Kidney (tissue), 13 donors: ENCODE measurements at regions not wholly inside any gene's neighbourhood (a gene's known extent, or its start where the extent isn't known, plus 50 kb on each side); places are given as distances from the start of the nearest gene placed in this dataset.

Experiments
- DNase-seq, 5 donors: peaks; one replicate each; pipeline ENCODE4 v3.0.0-alpha.2; 2013 to 2020
- FAIRE-seq: peaks from 2 replicates; lab custom pipeline; 2012; peaks lifted over from hg19 to GRCh38; lab: Jason Lieb, UNC
- H3K27ac ChIP-seq, 2 donors: one replicate each; pipeline ENCODE4 v1.7.0; 2013; ENCODE audit warnings: low read depth in 2 of 2, low read length in 2 of 2, inconsistent platforms in 1 of 2
- H3K27me3 ChIP-seq: one replicate; pipeline ENCODE4 v1.7.1; 2013; ENCODE audit warnings: low read length, inconsistent platforms; ENCODE audit not compliant: control insufficient read depth, insufficient read depth
- H3K36me3 ChIP-seq, 3 donors: one replicate each; pipeline versions ENCODE4 v1.7.0 to v1.7.1; 2013; ENCODE audit warnings: low read length in 3 of 3, control low read depth in 1 of 3, inconsistent platforms in 1 of 3; ENCODE audit not compliant: insufficient read depth in 3 of 3, control insufficient read depth in 2 of 3
- H3K4me1 ChIP-seq, 3 donors: one replicate each; pipeline versions ENCODE4 v1.7.0 to v1.7.1; 2013; ENCODE audit warnings: low read length in 3 of 3, inconsistent platforms in 1 of 3, low read depth in 1 of 3; ENCODE audit not compliant: control insufficient read depth in 2 of 3, insufficient read depth in 2 of 3
- H3K4me3 ChIP-seq, 3 donors: one replicate each; pipeline versions ENCODE4 v1.7.0 to v1.8.1; 2013; ENCODE audit warnings: low read length in 3 of 3, control low read depth in 1 of 3, inconsistent platforms in 1 of 3
- H3K9ac ChIP-seq, 3 donors: one replicate each; pipeline versions ENCODE4 v1.7.0 to v1.7.1; 2013; ENCODE audit warnings: low read length in 3 of 3, control low read depth in 1 of 3, inconsistent platforms in 1 of 3
- H3K9me3 ChIP-seq, 3 donors: one replicate each; pipeline versions ENCODE4 v1.7.0 to v1.7.1; 2013; ENCODE audit warnings: low read length in 3 of 3, control low read depth in 1 of 3, inconsistent platforms in 1 of 3; ENCODE audit not compliant: control insufficient read depth in 2 of 3, insufficient read depth in 1 of 3
- intact Hi-C: fragments of 100-400 bp; cut with DNase I; formaldehyde crosslinking; loops from one replicate; pipeline ENCODE4 v1.11.1; 2022
- TF ChIP-seq, protein P1 (sequence below): IDR thresholded peaks from 3 replicates; pipeline ENCODE4 v1.5.1; 2012; ENCODE audit warnings: mild to moderate bottlenecking, moderate library complexity, borderline replicate concordance; ENCODE audit not compliant: insufficient read depth; ENCODE audit errors: extremely low read depth
- donor health status: control.
- donor health status: control.
- donor health status: control.
- donor health status: control.
- donor health status: control.
- donor health status: DM: yes; HTN: yes; CAD: no.
- donor health status: Normal renal cell carcinoma (clear cell type).

- no peak overlapping the region for H3K9ac ChIP-seq
- FAIRE-seq, result no peak
- no peaks in the 10 kb centered on the region for H3K36me3 ChIP-seq
- H3K4me3 ChIP-seq, result no peak overlapping the region
- TF ChIP-seq, protein P1, sequence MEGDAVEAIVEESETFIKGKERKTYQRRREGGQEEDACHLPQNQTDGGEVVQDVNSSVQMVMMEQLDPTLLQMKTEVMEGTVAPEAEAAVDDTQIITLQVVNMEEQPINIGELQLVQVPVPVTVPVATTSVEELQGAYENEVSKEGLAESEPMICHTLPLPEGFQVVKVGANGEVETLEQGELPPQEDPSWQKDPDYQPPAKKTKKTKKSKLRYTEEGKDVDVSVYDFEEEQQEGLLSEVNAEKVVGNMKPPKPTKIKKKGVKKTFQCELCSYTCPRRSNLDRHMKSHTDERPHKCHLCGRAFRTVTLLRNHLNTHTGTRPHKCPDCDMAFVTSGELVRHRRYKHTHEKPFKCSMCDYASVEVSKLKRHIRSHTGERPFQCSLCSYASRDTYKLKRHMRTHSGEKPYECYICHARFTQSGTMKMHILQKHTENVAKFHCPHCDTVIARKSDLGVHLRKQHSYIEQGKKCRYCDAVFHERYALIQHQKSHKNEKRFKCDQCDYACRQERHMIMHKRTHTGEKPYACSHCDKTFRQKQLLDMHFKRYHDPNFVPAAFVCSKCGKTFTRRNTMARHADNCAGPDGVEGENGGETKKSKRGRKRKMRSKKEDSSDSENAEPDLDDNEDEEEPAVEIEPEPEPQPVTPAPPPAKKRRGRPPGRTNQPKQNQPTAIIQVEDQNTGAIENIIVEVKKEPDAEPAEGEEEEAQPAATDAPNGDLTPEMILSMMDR, result no peak
- peaks cover 4 to 31% (median 21%) of the 10 kb centered on the region in 3 donors for H3K4me1 ChIP-seq
- H3K27ac ChIP-seq, result peak overlapping the region; percentile 63 to 88
- H3K27me3 ChIP-seq, result no peaks in the 10 kb centered on the region
- no peaks in the 10 kb centered on the region for H3K9me3 ChIP-seq
- intact Hi-C loops, result no loop called here
- DNase-seq, result no peak
Observed at GRCh38 chr2:64274399-64275173, 130.4 kb upstream of the PELI1 start.

- DNase-seq (no peak), FAIRE-seq (no peak)
- Histone ChIP-seq H3K9ac (no peak overlapping the region), H3K4me1 (peaks cover 4 to 31% (median 21%) of the 10 kb centered on the region in 3 donors), H3K4me3 (no peak overlapping the region), H3K9me3 (no peaks in the 10 kb centered on the region), H3K36me3 (no peaks in the 10 kb centered on the region), H3K27ac (no peak overlapping the region), H3K27me3 (no peaks in the 10 kb centered on the region)
- TF ChIP-seq, protein P1, result no peak
- intact Hi-C loops, result no loop called here
Observed at GRCh38 chr2:64275174-64275466, 130.9 kb upstream of the PELI1 start.

DNA sequence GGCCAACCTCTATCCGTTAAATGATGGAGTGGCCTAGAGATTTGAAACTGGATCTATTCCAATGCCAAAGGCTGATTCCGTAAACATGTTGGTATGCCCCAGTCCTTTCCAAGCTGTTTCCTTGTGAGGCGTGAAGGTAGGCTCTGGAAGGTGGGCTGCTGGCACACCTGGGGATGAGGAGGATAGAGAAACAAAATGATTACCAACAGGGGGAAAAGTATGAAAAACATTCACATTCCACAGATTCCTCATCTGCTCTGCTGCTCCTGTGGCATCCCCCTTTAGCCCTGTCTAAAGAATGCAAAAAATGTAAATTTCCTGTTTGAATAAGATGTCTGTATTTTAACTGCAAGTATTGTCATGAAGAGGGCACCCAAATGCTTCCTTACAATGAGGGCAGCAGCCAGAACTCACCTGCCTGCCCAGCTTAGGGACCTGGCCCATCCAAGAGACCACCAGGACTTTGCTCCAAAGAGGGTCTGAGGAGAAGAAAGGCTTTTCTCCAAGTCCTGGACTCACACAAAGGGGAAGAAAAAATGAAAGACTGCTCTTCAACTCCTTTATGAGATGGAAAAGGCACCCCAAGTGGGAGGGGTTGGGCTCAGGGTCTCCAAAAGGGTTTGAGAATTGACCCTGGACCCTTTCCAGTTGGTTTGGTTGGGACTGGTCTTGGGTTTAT is 132.3 kb upstream of the PELI1 start:
- no peak overlapping the region for H3K4me3 ChIP-seq
- H3K27me3 ChIP-seq, result no peaks in the 10 kb centered on the region
- FAIRE-seq, result no peak
- no peaks in the 10 kb centered on the region for H3K9me3 ChIP-seq
- DNase-seq, result peak in 2 of 5 donors; percentile 59 to 71
- TF ChIP-seq, protein P1, result no peak
- intact Hi-C loops, result no loop called here
- peak overlapping the region; percentile 52 to 65 for H3K27ac ChIP-seq
- H3K4me1 ChIP-seq, result peaks cover 4 to 31% (median 21%) of the 10 kb centered on the region in 3 donors
- no peaks in the 10 kb centered on the region for H3K36me3 ChIP-seq
- no peak overlapping the region for H3K9ac ChIP-seq
